IMR-90 (cell line): ENCODE measurements at regions not wholly inside any gene's neighbourhood (a gene's known extent, or its start where the extent isn't known, plus 50 kb on each side); places are given as distances from the start of the nearest gene placed in this dataset.

Source experiments
- ATAC-seq: fragments of 200-7000 bp; cut with Tn5 transposase; 2 replicates; pipeline ENCODE4 v1.9.1; 2020; ENCODE audit warnings: low read depth, mild to moderate bottlenecking, moderate library complexity
- BruUV-seq: library from RNA; stranded (reverse); fragments of 400-500 nt; replicated peaks from 2 replicates; lab custom pipeline; 2021; lab: Mats Ljungman, UMichigan
- CTCF ChIA-PET: fragments of 300-600 bp; formaldehyde crosslinking; extraction: SDS; loops from one replicate; lab custom pipeline; 2021; ENCODE audit warnings: antibody characterized with exemption; lab: Yijun Ruan, JAX
- POLR2A ChIA-PET: fragments of 300-600 bp; sonication (Branson Sonifier 250); formaldehyde crosslinking; loops from one replicate; lab custom pipeline; 2022; ENCODE audit warnings: antibody characterized with exemption; ENCODE audit not compliant: unreplicated experiment; lab: Charles Lee
- DNase-seq: peaks from one replicate; pipeline ENCODE4 v3.0.0; 2013
- H2AFZ ChIP-seq: replicated peaks from 2 replicates; pipeline ENCODE3; 2013; ENCODE audit warnings: low read length, mild to moderate bottlenecking; ENCODE audit not compliant: poor library complexity
- H2AK5ac ChIP-seq: 2 replicates; pipeline ENCODE4 v1.6.1; 2013; ENCODE audit warnings: low read depth, low read length, inconsistent platforms
- H2AK9ac ChIP-seq: replicated peaks from 2 replicates; pipeline ENCODE3; 2013; ENCODE audit warnings: mild to moderate bottlenecking, low read depth, low read length, moderate library complexity; ENCODE audit not compliant: poor library complexity
- H2BK120ac ChIP-seq: 2 replicates; pipeline ENCODE4 v1.6.1; 2013; ENCODE audit warnings: low read depth, low read length, inconsistent platforms
- H2BK15ac ChIP-seq: 3 replicates; pipeline ENCODE4 v1.6.1; 2013; ENCODE audit warnings: low read depth, low read length, inconsistent platforms
- H2BK20ac ChIP-seq: 2 replicates; pipeline ENCODE4 v1.6.1; 2013; ENCODE audit warnings: low read depth, mild to moderate bottlenecking, inconsistent platforms, low read length, moderate library complexity
- H2BK5ac ChIP-seq: 2 replicates; pipeline ENCODE4 v1.6.1; 2013; ENCODE audit warnings: mild to moderate bottlenecking, low read depth, low read length, inconsistent platforms; ENCODE audit not compliant: poor library complexity, severe bottlenecking
- H3K14ac ChIP-seq: replicated peaks from 2 replicates; pipeline ENCODE4 v1.6.1; 2013; ENCODE audit warnings: low read depth, low read length, inconsistent platforms
- H3K18ac ChIP-seq: 2 replicates; pipeline ENCODE4 v1.6.1; 2013; ENCODE audit warnings: low read depth, low read length, control low read depth
- H3K23ac ChIP-seq: 2 replicates; pipeline ENCODE4 v1.6.1; 2013; ENCODE audit warnings: low read depth, low read length, inconsistent platforms
- H3K27ac ChIP-seq: 2 replicates; pipeline ENCODE4 v1.5.1; 2013; ENCODE audit warnings: mild to moderate bottlenecking, control low read depth, low read length; ENCODE audit not compliant: insufficient read depth
- H3K27me3 ChIP-seq: 2 replicates; pipeline ENCODE4 v1.6.1; 2013; ENCODE audit warnings: low read length; ENCODE audit not compliant: control insufficient read depth, insufficient read depth
- H3K36me3 ChIP-seq: 2 replicates; pipeline ENCODE4 v1.6.1; 2013; ENCODE audit warnings: low read length, mixed read lengths; ENCODE audit not compliant: control insufficient read depth, insufficient read depth
- H3K4ac ChIP-seq: 2 replicates; pipeline ENCODE4 v1.6.1; 2013; ENCODE audit warnings: low read depth, low read length, inconsistent platforms
- H3K4me1 ChIP-seq: 2 replicates; pipeline ENCODE4 v1.6.1; 2013; ENCODE audit warnings: low read length, mixed read lengths; ENCODE audit not compliant: control insufficient read depth, insufficient read depth
- H3K4me2 ChIP-seq: 2 replicates; pipeline ENCODE4 v1.6.1; 2013; ENCODE audit warnings: low read depth, mild to moderate bottlenecking, control low read depth, low read length, moderate library complexity
- H3K4me3 ChIP-seq: 2 replicates; pipeline ENCODE4 v1.5.1; 2013; ENCODE audit warnings: low read depth, mild to moderate bottlenecking, control low read depth, low read length, moderate library complexity; ENCODE audit not compliant: insufficient read depth
- H3K56ac ChIP-seq: 2 replicates; pipeline ENCODE4 v1.6.1; 2013; ENCODE audit warnings: low read length, inconsistent platforms; ENCODE audit not compliant: insufficient read depth; ENCODE audit errors: extremely low read depth
- H3K79me1 ChIP-seq, 2 experiments: 2 replicates each; pipeline ENCODE4 v1.6.1; 2013; ENCODE audit warnings: low read length in 2 of 2, inconsistent platforms in 1 of 2, low read depth in 1 of 2
- H3K9ac ChIP-seq: 2 replicates; pipeline ENCODE4 v1.6.1; 2013; ENCODE audit warnings: low read depth, low read length, control low read depth
- H3K9me1 ChIP-seq: 2 replicates; pipeline ENCODE4 v1.6.1; 2013; ENCODE audit warnings: low read length, inconsistent platforms; ENCODE audit not compliant: insufficient read depth
- H3K9me3 ChIP-seq: 2 replicates; pipeline ENCODE4 v1.6.1; 2013; ENCODE audit warnings: low read length; ENCODE audit not compliant: control insufficient read depth, insufficient read depth
- H4K20me1 ChIP-seq: 2 replicates; pipeline ENCODE4 v1.6.1; 2013; ENCODE audit warnings: low read length, inconsistent platforms; ENCODE audit not compliant: insufficient read depth
- H4K5ac ChIP-seq: 2 replicates; pipeline ENCODE4 v1.6.1; 2013; ENCODE audit warnings: mild to moderate bottlenecking, low read depth, low read length, control low read depth
- H4K8ac ChIP-seq, 2 experiments: 2 replicates each; pipeline ENCODE4 v1.6.1; 2013; ENCODE audit warnings: low read depth in 2 of 2, low read length in 2 of 2, control low read depth in 1 of 2, inconsistent platforms in 1 of 2
- H4K91ac ChIP-seq: 2 replicates; pipeline ENCODE4 v1.6.1; 2013; ENCODE audit warnings: low read depth, low read length, inconsistent platforms; ENCODE audit not compliant: insufficient read depth
- BHLHE40 ChIP-seq: fragments of 150-350 bp; IDR thresholded peaks from 2 replicates; pipeline ENCODE4 v1.6.1; 2016; ENCODE audit warnings: mild to moderate bottlenecking, low read depth, low read length
- CEBPB ChIP-seq: IDR thresholded peaks from 2 replicates; pipeline ENCODE4 v1.6.1; 2012; ENCODE audit warnings: low read depth, low read length, improper control_type of control experiment
- CHD1 ChIP-seq: IDR thresholded peaks from 2 replicates; pipeline ENCODE4 v1.6.1; 2012; ENCODE audit warnings: low read depth, low read length, improper control_type of control experiment
- CTCF ChIP-seq: conservative IDR thresholded peaks from 2 replicates; pipeline ENCODE4 v1.5.1; 2012; ENCODE audit warnings: mild to moderate bottlenecking, low read depth, low read length, improper control_type of control experiment
- FOS ChIP-seq: fragments of 150-350 bp; IDR thresholded peaks from 2 replicates; pipeline ENCODE4 v1.6.1; 2016; ENCODE audit warnings: low read depth, low read length
- MAFK ChIP-seq: IDR thresholded peaks from 2 replicates; pipeline ENCODE4 v1.6.1; 2012; ENCODE audit warnings: low read depth, low read length, improper control_type of control experiment
- MAZ ChIP-seq: IDR thresholded peaks from 2 replicates; pipeline ENCODE4 v1.6.1; 2012; ENCODE audit warnings: low read depth, mild to moderate bottlenecking, low read length, improper control_type of control experiment, moderate library complexity, borderline replicate concordance
- NFE2L2 ChIP-seq: fragments of 150-350 bp; IDR thresholded peaks from 2 replicates; pipeline ENCODE4 v1.6.1; 2016; ENCODE audit warnings: low read depth, mild to moderate bottlenecking, low read length
- POLR2A ChIP-seq: IDR thresholded peaks from 2 replicates; pipeline ENCODE4 v1.6.1; 2012; ENCODE audit warnings: mild to moderate bottlenecking, low read depth, low read length
- RAD21 ChIP-seq: IDR thresholded peaks from 2 replicates; pipeline ENCODE4 v1.6.1; 2012; ENCODE audit warnings: low read length, improper control_type of control experiment
- RCOR1 ChIP-seq: IDR thresholded peaks from 2 replicates; pipeline ENCODE4 v1.6.1; 2012; ENCODE audit warnings: mild to moderate bottlenecking, low read length, improper control_type of control experiment; ENCODE audit not compliant: insufficient replicate concordance
- SMC3 ChIP-seq: fragments of 150-350 bp; IDR thresholded peaks from 2 replicates; pipeline ENCODE4 v1.6.1; 2016; ENCODE audit warnings: low read depth, mild to moderate bottlenecking, antibody characterized with exemption, low read length, moderate library complexity
- USF2 ChIP-seq: fragments of 150-350 bp; IDR thresholded peaks from 2 replicates; pipeline ENCODE4 v1.6.1; 2017; ENCODE audit warnings: mild to moderate bottlenecking, antibody characterized with exemption, low read length, low read depth
- WGBS, 2 experiments: methylation state at CpG; one replicate each; pipeline versions ENCODE4 v1.1.5 to v1.1.7; 2013; ENCODE audit warnings: missing lambda C conversion rate in 2 of 2; ENCODE audit not compliant: insufficient read length in 1 of 2; ENCODE audit errors: extremely low coverage in 2 of 2; 5-methylcytosine and 5-hydroxymethylcytosine counted together
- dilution Hi-C: fragments of 300-500 bp; cut with HindIII; formaldehyde crosslinking; loops from one replicate; pipeline ENCODE4 v1.14.3; 2018; ENCODE audit warnings: low sequenced_read_pairs; ENCODE audit not compliant: unreplicated experiment
- in situ Hi-C: fragments of 300-500 bp; cut with MboI; formaldehyde crosslinking; loops from 3 replicates; pipeline ENCODE4 v1.14.3; 2019; ENCODE audit warnings: low sequenced_read_pairs, inconsistent platforms, mixed read lengths
- intact Hi-C: fragments of 100-400 bp; cut with micrococcal nuclease; formaldehyde crosslinking; loops from 2 replicates; pipeline ENCODE4 v1.10.0; 2022

- Histone ChIP-seq H3K4me3 (no peak overlapping the region), H2BK5ac (no peak overlapping the region), H3K4ac (no peak overlapping the region), H3K4me2 (no peak overlapping the region), H4K8ac (no peak overlapping the region), H3K18ac (no peak overlapping the region), H2AK5ac (no peak overlapping the region), H2BK20ac (no peak overlapping the region), H3K14ac (no peak overlapping the region), H4K91ac (no peak overlapping the region), H3K27ac (no peak overlapping the region), H3K36me3 (no peaks in the 10 kb centered on the region), H3K4me1 (no peaks in the 10 kb centered on the region), H3K9ac (no peak overlapping the region), H3K79me1 (no peaks in the 10 kb centered on the region), H2AFZ (no peak overlapping the region), H3K56ac (no peak overlapping the region), H3K23ac (no peak overlapping the region), H2AK9ac (no peak overlapping the region), H2BK15ac (no peak overlapping the region), H3K9me1 (no peaks in the 10 kb centered on the region), H3K9me3 (no peaks in the 10 kb centered on the region), H3K27me3 (no peaks in the 10 kb centered on the region), H4K20me1 (no peaks in the 10 kb centered on the region), H4K5ac (no peak overlapping the region), H2BK120ac (no peak overlapping the region)
- TF ChIP-seq RAD21 (no peak), CHD1 (no peak), BHLHE40 (no peak), RCOR1 (no peak), SMC3 (no peak), FOS (no peak), MAZ (no peak), CTCF (no peak), USF2 (no peak), NFE2L2 (no peak), MAFK (no peak), POLR2A (no peak), CEBPB (no peak)
- ChIA-PET POLR2A (no interaction called here), CTCF (no interaction called here)
- intact Hi-C loops (no loop called here), dilution Hi-C loops (no loop called here), in situ Hi-C loops (no loop called here)
- no TSS peak for BruUV-seq
- no CpG with 5 or more reads among the region's 4 CpGs for WGBS, 2 experiments
- ATAC-seq (no peak), DNase-seq (no peak)
Measured at GRCh38 chr14:41374092-41374491, 232.6 kb upstream of the LRFN5 start.
